A673 (cell line): ENCODE measurements at regions not wholly inside any gene's neighbourhood (a gene's known extent, or its start where the extent isn't known, plus 50 kb on each side); places are given as distances from the start of the nearest gene placed in this dataset.

Experiments
- BruUV-seq: library from RNA; stranded (reverse); fragments of 400-500 nt; replicated peaks from 2 replicates; lab custom pipeline; 2021; lab: Mats Ljungman, UMichigan
- CTCF ChIA-PET: fragments of 300-600 bp; sonication (Branson Sonifier 250); formaldehyde crosslinking; loops from one replicate; lab custom pipeline; 2022; ENCODE audit warnings: antibody characterized with exemption; lab: Charles Lee
- POLR2A ChIA-PET: fragments of 300-600 bp; sonication (Branson Sonifier 250); formaldehyde crosslinking; loops from one replicate; lab custom pipeline; 2022; ENCODE audit warnings: antibody characterized with exemption; ENCODE audit not compliant: low non-redundant PET; lab: Charles Lee
- DNase-seq: peaks from one replicate; pipeline ENCODE4 v3.0.0-alpha.2; 2015; ENCODE audit warnings: low spot score
- H3K27ac ChIP-seq: fragments of 200-600 bp; sonication (generic); 2 replicates; pipeline ENCODE4 v1.5.1; 2016; ENCODE audit warnings: mixed run types, low read depth, mild to moderate bottlenecking, mixed read lengths, antibody characterized with exemption, low read length; ENCODE audit not compliant: poor library complexity, severe bottlenecking
- H3K27me3 ChIP-seq: fragments of 200-600 bp; sonication (generic); replicated peaks from 2 replicates; pipeline ENCODE4 v1.6.1; 2017; ENCODE audit warnings: mixed run types, low read depth, mild to moderate bottlenecking, mixed read lengths, antibody characterized with exemption, low read length; ENCODE audit not compliant: insufficient read depth, poor library complexity
- H3K36me3 ChIP-seq: fragments of 200-600 bp; sonication (generic); 2 replicates; pipeline ENCODE4 v1.6.1; 2016; ENCODE audit warnings: mixed run types, mild to moderate bottlenecking, mixed read lengths, antibody characterized with exemption, low read length; ENCODE audit not compliant: insufficient read depth, poor library complexity, severe bottlenecking
- H3K4me1 ChIP-seq: fragments of 200-600 bp; sonication (generic); 2 replicates; pipeline ENCODE4 v1.6.1; 2017; ENCODE audit warnings: mixed run types, mild to moderate bottlenecking, mixed read lengths, antibody characterized with exemption, low read length; ENCODE audit not compliant: insufficient read depth, poor library complexity, severe bottlenecking
- H3K4me3 ChIP-seq: fragments of 200-600 bp; sonication (generic); 2 replicates; pipeline ENCODE4 v1.5.1; 2016; ENCODE audit warnings: low read depth, mixed run types, mild to moderate bottlenecking, mixed read lengths, low read length; ENCODE audit not compliant: poor library complexity, severe bottlenecking
- H3K9me3 ChIP-seq: fragments of 200-600 bp; sonication (generic); 2 replicates; pipeline ENCODE4 v1.6.1; 2016; ENCODE audit warnings: mixed run types, low read depth, mild to moderate bottlenecking, mixed read lengths, antibody characterized with exemption, low read length; ENCODE audit not compliant: poor library complexity, severe bottlenecking
- CTCF ChIP-seq: fragments of 300-800, 200-600 bp; sonication (generic); conservative IDR thresholded peaks from 2 replicates; pipeline ENCODE4 v1.5.1; 2017; ENCODE audit warnings: low read depth, mild to moderate bottlenecking, antibody characterized with exemption, low read length, moderate library complexity, mixed read lengths
- EZH2 ChIP-seq: fragments of 200-600 bp; sonication (generic); IDR thresholded peaks from 2 replicates; pipeline ENCODE4 v1.6.1; 2017; ENCODE audit warnings: borderline replicate concordance, low read depth, mild to moderate bottlenecking, mixed read lengths, antibody characterized with exemption, low read length; ENCODE audit not compliant: poor library complexity, severe bottlenecking
- intact Hi-C: fragments of 100-400 bp; cut with micrococcal nuclease; formaldehyde crosslinking; loops from one replicate; pipeline ENCODE4 v1.10.0; 2022; ENCODE audit not compliant: unreplicated experiment

GRCh38 chr5:176740702-176741496 lies 69.5 kb upstream of the UNC5A start:
- H3K27me3 ChIP-seq: no peaks in the 10 kb centered on the region

GRCh38 chr5:176741561-176742211 lies 68.7 kb upstream of the UNC5A start:
- Histone ChIP-seq H3K36me3 (no peaks in the 10 kb centered on the region), H3K4me1 (peaks cover 6% of the 10 kb centered on the region), H3K9me3 (no peaks in the 10 kb centered on the region), H3K27me3 (no peaks in the 10 kb centered on the region), H3K27ac (no peak overlapping the region), H3K4me3 (no peak overlapping the region)
- no peak for TF ChIP-seq CTCF
- no peak for TF ChIP-seq EZH2
- intact Hi-C loops: no loop called here
- ChIA-PET POLR2A (no interaction called here), CTCF (no interaction called here)
- BruUV-seq: no TSS peak
- DNase-seq: no peak

More at GRCh38 chr5:176740702-176741496, 69.5 kb upstream of the UNC5A start:
- DNase-seq: no peak
- no TSS peak for BruUV-seq
- H3K36me3 ChIP-seq: no peaks in the 10 kb centered on the region
- TF ChIP-seq CTCF (no peak), EZH2 (no peak)
- ChIA-PET CTCF (no interaction called here), POLR2A (no interaction called here)
- H3K4me3 ChIP-seq: no peak overlapping the region
- intact Hi-C loops: no loop called here
- H3K9me3 ChIP-seq: no peaks in the 10 kb centered on the region
- H3K4me1 ChIP-seq: peaks cover 6% of the 10 kb centered on the region
- H3K27ac ChIP-seq: no peak overlapping the region

- H3K36me3 ChIP-seq: no peaks in the 10 kb centered on the region
- no peak overlapping the region for H3K4me3 ChIP-seq
- no TSS peak for BruUV-seq
- no peak for DNase-seq
- intact Hi-C loops: no loop called here
- ChIA-PET POLR2A (no interaction called here), CTCF (no interaction called here)
- no peak overlapping the region for H3K27ac ChIP-seq
- peaks cover 6% of the 10 kb centered on the region for H3K4me1 ChIP-seq
- TF ChIP-seq CTCF (no peak), EZH2 (no peak)
- no peaks in the 10 kb centered on the region for H3K27me3 ChIP-seq
- no peaks in the 10 kb centered on the region for H3K9me3 ChIP-seq
Observed at GRCh38 chr5:176742246-176743105, 67.9 kb upstream of the UNC5A start.
